H4 (cell line): ENCODE measurements at regions not wholly inside any gene's neighbourhood (a gene's known extent, or its start where the extent isn't known, plus 50 kb on each side); places are given as distances from the start of the nearest gene placed in this dataset.
"Not testable (repeated sequence)": the region's sequence is repeated elsewhere in the genome, so short reads cannot be mapped to it uniquely, and the experiment has no call there.

Experiments used
- DNase-seq: peaks from one replicate; pipeline ENCODE4 v3.0.0-alpha.2; 2015; ENCODE audit warnings: low spot score

GRCh38 chr12:14207905-14208551, 157.5 kb upstream of the ATF7IP start:
- DNase-seq: no peak

- no peak for DNase-seq
These were observed 153.5 kb upstream of the ATF7IP start for GRCh38 chr12:14211947-14212387.

GRCh38 chr12:14213542-14213941, 151.9 kb upstream of the ATF7IP start:
- no peak for DNase-seq

- DNase-seq: no peak
These were observed 151.0 kb upstream of the ATF7IP start for GRCh38 chr12:14214495-14214894.

GRCh38 chr12:14215949-14216348, 149.5 kb upstream of the ATF7IP start:
- DNase-seq: not testable (repeated sequence)

- peak; percentile 37 for DNase-seq
These were observed 148.8 kb upstream of the ATF7IP start for GRCh38 chr12:14216405-14217294.

- no peak for DNase-seq
These were observed 146.3 kb upstream of the ATF7IP start for GRCh38 chr12:14219156-14219555.

GRCh38 chr12:14219670-14220069, 145.8 kb upstream of the ATF7IP start:
- DNase-seq: not testable (repeated sequence)

- no peak for DNase-seq
These were observed 140.4 kb upstream of the ATF7IP start for GRCh38 chr12:14225064-14225463.

GRCh38 chr12:14235176-14235575, 130.3 kb upstream of the ATF7IP start:
- DNase-seq: not testable (repeated sequence)

- DNase-seq: not testable (repeated sequence)
These were observed 128.8 kb upstream of the ATF7IP start for GRCh38 chr12:14236641-14237040.

- no peak for DNase-seq
These were observed 127.2 kb upstream of the ATF7IP start for GRCh38 chr12:14238221-14238792.

GRCh38 chr12:14239350-14239934, 126.0 kb upstream of the ATF7IP start:
- peak; percentile 85 for DNase-seq

- no peak for DNase-seq
These were observed 125.3 kb upstream of the ATF7IP start for GRCh38 chr12:14239935-14240872.

GRCh38 chr12:14240873-14241220, 124.6 kb upstream of the ATF7IP start:
- no peak for DNase-seq

GRCh38 chr12:14242825-14243224, 122.7 kb upstream of the ATF7IP start:
- DNase-seq: not testable (repeated sequence)

- DNase-seq: no peak
These were observed 121.5 kb upstream of the ATF7IP start for GRCh38 chr12:14243941-14244340.

- DNase-seq: no peak
These were observed 120.4 kb upstream of the ATF7IP start for GRCh38 chr12:14244876-14245669.

GRCh38 chr12:14247166-14247565, 118.3 kb upstream of the ATF7IP start:
- no peak for DNase-seq

GRCh38 chr12:14249368-14249767, 116.1 kb upstream of the ATF7IP start:
- no peak for DNase-seq
